Upper lobe of left lung (tissue), 6 donors: ENCODE measurements at regions not wholly inside any gene's neighbourhood (a gene's known extent, or its start where the extent isn't known, plus 50 kb on each side); places are given as distances from the start of the nearest gene placed in this dataset.

Source experiments
- ATAC-seq, 2 donors: fragments of 200-7000 bp; cut with Tn5 transposase; one replicate each; pipeline ENCODE4 v1.9.1; 2022; ENCODE audit warnings: mild to moderate bottlenecking in 2 of 2, moderate library complexity in 2 of 2; ENCODE audit not compliant: low FRiP score in 2 of 2
- DNase-seq, 2 donors: peaks; one replicate each; pipeline ENCODE4 v3.0.0-alpha.2; 2019 to 2020
- H3K27ac ChIP-seq, 4 donors: fragments of 200-600 bp; sonication (generic); one replicate each; pipeline ENCODE4 v1.5.1; 2016 to 2019
- H3K27me3 ChIP-seq, 4 donors: fragments of 200-600 bp; sonication (generic); one replicate each; pipeline ENCODE4 v1.5.1; 2017 to 2019
- H3K36me3 ChIP-seq, 4 donors: fragments of 200-600 bp; sonication (generic); one replicate each; pipeline ENCODE4 v1.5.1; 2016 to 2019
- H3K4me1 ChIP-seq, 4 donors: fragments of 200-600 bp; sonication (generic); one replicate each; pipeline ENCODE4 v1.5.1; 2018 to 2019
- H3K4me3 ChIP-seq, 4 donors: fragments of 200-600 bp; sonication (generic); one replicate each; pipeline ENCODE4 v1.5.1; 2017 to 2019; ENCODE audit warnings: mild to moderate bottlenecking in 2 of 4, moderate library complexity in 1 of 4
- H3K9me3 ChIP-seq, 4 donors: fragments of 200-600 bp; sonication (generic); one replicate each; pipeline ENCODE4 v1.5.1; 2018 to 2019
- CTCF ChIP-seq, 6 experiments: fragments of 450-650 bp in 4 of 6; fragments of 200-600 bp in 2 of 6; sonication (generic) in 2 of 6; IDR thresholded peaks; one replicate each; pipeline ENCODE4 v1.5.1; 2016 to 2019; ENCODE audit warnings: antibody characterized with exemption in 6 of 6
- EP300 ChIP-seq, 4 donors: sonication (generic); formaldehyde crosslinking; IDR thresholded peaks; one replicate each; pipeline ENCODE4 v1.5.1; 2017; ENCODE audit warnings: antibody characterized with exemption in 4 of 4, control low read depth in 2 of 4
- POLR2A ChIP-seq, 4 donors: fragments of 450-650 bp; IDR thresholded peaks; one replicate each; pipeline ENCODE4 v1.5.1; 2016 to 2017; ENCODE audit warnings: antibody characterized with exemption in 4 of 4, mild to moderate bottlenecking in 2 of 4
- POLR2AphosphoS5 ChIP-seq, 2 donors: sonication (generic); formaldehyde crosslinking; IDR thresholded peaks; one replicate each; pipeline ENCODE4 v1.5.1; 2017; ENCODE audit warnings: antibody characterized with exemption in 2 of 2
- WGBS, 2 donors: methylation state at CpG; one replicate each; pipeline ENCODE4 v1.1.5; 2017 to 2018; 5-methylcytosine and 5-hydroxymethylcytosine counted together
- donor health status: DM: no; HTN: no; CAD: no; lungs with moderate emphysema.
- donor health status: DM: no; HTN: yes; CAD: no; lungs with severe emphysema.

- Histone ChIP-seq H3K36me3 (no peaks in the 10 kb centered on the region), H3K9me3 (no peaks in the 10 kb centered on the region), H3K27ac (no peak overlapping the region), H3K4me1 (no peaks in the 10 kb centered on the region), H3K4me3 (no peak overlapping the region), H3K27me3 (no peaks in the 10 kb centered on the region)
- no peak for DNase-seq
- ATAC-seq, result no peak
- WGBS, 2 donors, result 93 to 94% methylated on average over 7 of the region's 7 CpGs
- no peak for TF ChIP-seq POLR2A (IDR thresholded peaks at IDR 0.05)
- TF ChIP-seq EP300 (IDR thresholded peaks at IDR 0.05), result no peak
- no peak for TF ChIP-seq POLR2AphosphoS5 (IDR thresholded peaks at IDR 0.05)
- no peak for TF ChIP-seq CTCF (IDR thresholded peaks at IDR 0.05)
These were observed 186.5 kb downstream of the KLF13 start for GRCh38 chr15:31513178-31513577.

GRCh38 chr15:31516440-31516839 is 189.8 kb downstream of the KLF13 start:
- Histone ChIP-seq H3K9me3 (no peaks in the 10 kb centered on the region), H3K27me3 (no peaks in the 10 kb centered on the region), H3K27ac (no peak overlapping the region), H3K36me3 (no peaks in the 10 kb centered on the region), H3K4me1 (no peaks in the 10 kb centered on the region), H3K4me3 (no peak overlapping the region)
- no peak for ATAC-seq
- TF ChIP-seq POLR2AphosphoS5 (IDR thresholded peaks at IDR 0.05) (no peak), CTCF (IDR thresholded peaks at IDR 0.05) (no peak), EP300 (IDR thresholded peaks at IDR 0.05) (no peak), POLR2A (IDR thresholded peaks at IDR 0.05) (no peak)
- DNase-seq, result no peak
- 53 to 57% methylated on average over 1 of the region's 1 CpG for WGBS, 2 donors

- DNase-seq (no peak), ATAC-seq (no peak)
- Histone ChIP-seq H3K36me3 (no peaks in the 10 kb centered on the region), H3K27me3 (no peaks in the 10 kb centered on the region), H3K4me3 (no peak overlapping the region), H3K9me3 (no peaks in the 10 kb centered on the region), H3K27ac (no peak overlapping the region), H3K4me1 (no peaks in the 10 kb centered on the region)
- TF ChIP-seq POLR2AphosphoS5 (IDR thresholded peaks at IDR 0.05) (no peak), CTCF (IDR thresholded peaks at IDR 0.05) (no peak), EP300 (IDR thresholded peaks at IDR 0.05) (no peak), POLR2A (IDR thresholded peaks at IDR 0.05) (no peak)
- 90 to 95% methylated on average over 3 to 4 of the region's 4 CpGs for WGBS, 2 donors
These were observed 190.2 kb downstream of the KLF13 start for GRCh38 chr15:31516874-31517273.

- no peaks in the 10 kb centered on the region for H3K27me3 ChIP-seq
- no peaks in the 10 kb centered on the region for H3K36me3 ChIP-seq
- ATAC-seq (no peak), DNase-seq (no peak)
- 81 to 95% methylated on average over 5 of the region's 5 CpGs for WGBS, 2 donors
- TF ChIP-seq POLR2A (IDR thresholded peaks at IDR 0.05) (no peak), EP300 (IDR thresholded peaks at IDR 0.05) (no peak), CTCF (IDR thresholded peaks at IDR 0.05) (no peak), POLR2AphosphoS5 (IDR thresholded peaks at IDR 0.05) (no peak)
- H3K27ac ChIP-seq, result no peak overlapping the region
- H3K4me3 ChIP-seq, result no peak overlapping the region
- H3K9me3 ChIP-seq, result no peaks in the 10 kb centered on the region
- H3K4me1 ChIP-seq, result no peaks in the 10 kb centered on the region
These were observed 191.1 kb downstream of the KLF13 start for GRCh38 chr15:31517711-31518110.

- WGBS, 2 donors, result 71 to 86% methylated on average over 4 of the region's 4 CpGs
- DNase-seq (no peak), ATAC-seq (no peak)
These were observed 195.4 kb downstream of the KLF13 start for GRCh38 chr15:31522028-31522427.

More at GRCh38 chr15:31522028-31522427, 195.4 kb downstream of the KLF13 start:
- Histone ChIP-seq H3K4me1 (no peaks in the 10 kb centered on the region), H3K27me3 (no peaks in the 10 kb centered on the region), H3K4me3 (no peak overlapping the region), H3K36me3 (no peaks in the 10 kb centered on the region), H3K27ac (no peak overlapping the region), H3K9me3 (no peaks in the 10 kb centered on the region)
- TF ChIP-seq CTCF (IDR thresholded peaks at IDR 0.05) (no peak), EP300 (IDR thresholded peaks at IDR 0.05) (no peak), POLR2AphosphoS5 (IDR thresholded peaks at IDR 0.05) (no peak), POLR2A (IDR thresholded peaks at IDR 0.05) (no peak)
